A549 (cell line): ENCODE measurements at regions not wholly inside any gene's neighbourhood (a gene's known extent, or its start where the extent isn't known, plus 50 kb on each side); places are given as distances from the start of the nearest gene placed in this dataset.

Experiments
- ATOH8 ChIP-seq: fragments of 250-450 bp; sonication (Bioruptor Pico); IDR thresholded peaks from 2 replicates; pipeline ENCODE4 v1.5.0; 2020; ENCODE audit warnings: low read depth, mild to moderate bottlenecking, moderate library complexity
- ELK1 ChIP-seq: fragments of 150-350 bp; IDR thresholded peaks from 2 replicates; pipeline ENCODE4 v1.6.1; 2014; ENCODE audit warnings: low read depth, mild to moderate bottlenecking, low read length
- FOSL2 ChIP-seq, 2 experiments: fragments of 450-650 bp in 1 of 2; fragments of >200 bp in 1 of 2; sonication (Bioruptor Twin) in 1 of 2; formaldehyde crosslinking; IDR thresholded peaks; 2 replicates each; pipeline versions ENCODE4 v1.5.0 to v1.6.1; 2016 to 2020; ENCODE audit warnings: mild to moderate bottlenecking in 1 of 2, moderate library complexity in 1 of 2
- KDM1A ChIP-seq: fragments of 200-600 bp; sonication (generic); IDR thresholded peaks from 2 replicates; pipeline ENCODE4 v1.6.1; 2016; ENCODE audit warnings: low read depth, mild to moderate bottlenecking
- MAFK ChIP-seq: fragments of 450-650 bp; IDR thresholded peaks from 2 replicates; pipeline ENCODE4 v1.6.1; 2014; ENCODE audit not compliant: partially characterized antibody
- POLR2A ChIP-seq: IDR thresholded peaks from 2 replicates; pipeline ENCODE4 v1.6.1; 2012; ENCODE audit warnings: mild to moderate bottlenecking, low read length
- REST ChIP-seq: fragments of 200-600 bp; sonication (generic); IDR thresholded peaks from 2 replicates; pipeline ENCODE4 v1.6.1; 2016; ENCODE audit warnings: antibody characterized with exemption, mild to moderate bottlenecking, moderate library complexity

- TF ChIP-seq FOSL2 (IDR thresholded peaks at IDR 0.05) (no peak), FOSL2 (CRISPR knock-in tag; IDR thresholded peaks at IDR 0.05) (no peak), MAFK (no peak), ELK1 (no peak), ATOH8 (CRISPR knock-in tag) (no peak), POLR2A (no peak), REST (no peak), KDM1A (no peak)
Measured at GRCh38 chr4:185865901-185866328, 53.9 kb upstream of the SORBS2 start.
